G401 (cell line): ENCODE measurements at regions not wholly inside any gene's neighbourhood (a gene's known extent, or its start where the extent isn't known, plus 50 kb on each side); places are given as distances from the start of the nearest gene placed in this dataset.
A peak's percentile ranks its signal among the peaks of the same experiment; 100 is the strongest.

Experiments
- DNase-seq: peaks from one replicate; pipeline ENCODE4 v3.0.0-alpha.2; 2015; ENCODE audit warnings: low spot score
- in situ Hi-C: cut with HindIII; loops from 2 replicates; pipeline ENCODE4 v1.10.0; 2016; ENCODE audit warnings: low sequenced_read_pairs, mixed read lengths

DNA sequence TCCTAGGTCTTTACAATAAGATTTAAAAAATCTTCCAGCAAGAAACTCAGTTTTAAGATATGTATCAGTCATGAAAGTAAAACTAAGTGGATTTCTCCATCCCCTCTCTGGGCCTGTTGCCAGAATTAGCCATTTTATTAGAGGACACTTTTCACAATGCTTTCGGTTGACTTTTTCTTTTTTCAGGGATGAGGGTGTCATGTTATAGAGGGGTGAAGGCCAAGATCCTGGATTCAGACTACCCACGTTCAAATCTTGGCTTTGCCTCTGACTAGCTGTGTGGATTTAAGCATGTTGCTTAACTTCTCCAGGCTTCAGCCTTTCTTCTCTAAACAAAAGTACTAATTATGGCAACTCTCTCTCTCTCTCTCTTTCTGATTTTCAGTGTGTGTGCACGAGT lies 111.7 kb upstream of the COX10 start:
- DNase-seq = no peak
- in situ Hi-C loops = no loop called here

DNA sequence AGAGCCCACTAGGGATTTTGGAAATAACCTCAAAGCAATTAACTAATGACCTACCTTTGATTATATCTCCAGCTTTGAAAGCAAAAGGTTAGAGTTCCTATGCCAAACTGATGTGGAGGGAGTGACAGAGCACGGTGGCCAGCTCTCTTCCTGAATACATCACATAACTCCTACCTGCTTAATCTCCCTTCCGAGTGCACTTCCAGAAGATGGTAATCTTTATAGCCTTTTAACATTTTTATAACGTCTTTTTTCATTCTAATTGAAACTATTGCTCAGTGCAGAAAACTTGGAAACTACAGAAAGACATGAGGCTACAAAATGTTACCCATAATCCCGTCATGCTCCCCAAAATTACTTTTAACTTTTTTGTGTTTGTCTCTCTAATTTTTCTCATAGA lies 110.5 kb upstream of the COX10 start:
- no peak for DNase-seq
- in situ Hi-C loops = no loop called here

DNA sequence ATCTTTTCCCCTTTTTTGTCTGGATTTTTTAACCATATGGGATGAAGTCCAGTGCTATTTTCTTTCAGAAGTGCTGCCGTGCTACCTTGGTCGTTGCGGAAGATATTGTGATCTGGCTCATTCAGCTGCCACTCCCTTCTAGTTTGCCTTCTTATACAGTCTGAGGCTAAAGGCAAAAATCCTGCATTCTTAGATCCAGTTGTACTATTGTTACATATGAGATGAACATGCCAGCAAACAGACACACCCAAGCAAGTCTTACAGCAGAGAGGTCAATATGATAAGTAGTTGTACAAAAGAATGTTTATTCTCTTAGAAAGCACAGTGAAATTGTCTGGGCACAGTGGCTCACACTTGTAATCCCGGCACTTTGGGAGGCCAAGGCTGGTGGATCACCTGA lies 108.0 kb upstream of the COX10 start:
- no peak for DNase-seq
- in situ Hi-C loops = no loop called here

DNA sequence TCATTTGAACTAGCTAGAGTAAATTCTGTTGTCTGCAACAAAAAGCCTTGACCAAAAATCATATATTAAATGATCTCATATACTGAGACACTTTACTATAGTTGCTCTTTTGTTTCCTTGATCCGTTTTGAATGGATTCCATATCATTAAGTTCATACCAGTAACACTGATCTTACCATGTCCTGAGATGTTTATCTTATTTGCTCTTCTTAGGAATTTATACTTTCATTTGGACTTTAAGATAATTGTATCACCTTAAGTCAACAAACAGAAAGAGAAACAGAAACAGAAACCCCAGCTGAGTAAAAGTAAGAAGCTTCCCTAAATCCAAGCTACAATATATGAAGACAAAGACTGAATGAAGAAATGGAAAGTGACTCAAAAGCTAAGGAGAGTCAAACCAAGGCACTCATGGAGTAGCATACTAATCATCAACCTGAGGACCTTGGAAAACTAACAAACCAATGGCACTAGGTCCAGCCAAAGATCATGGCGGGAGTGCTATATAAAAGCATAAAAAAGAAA lies 106.5 kb upstream of the COX10 start:
- in situ Hi-C loops = no loop called here
- DNase-seq = no peak

DNA sequence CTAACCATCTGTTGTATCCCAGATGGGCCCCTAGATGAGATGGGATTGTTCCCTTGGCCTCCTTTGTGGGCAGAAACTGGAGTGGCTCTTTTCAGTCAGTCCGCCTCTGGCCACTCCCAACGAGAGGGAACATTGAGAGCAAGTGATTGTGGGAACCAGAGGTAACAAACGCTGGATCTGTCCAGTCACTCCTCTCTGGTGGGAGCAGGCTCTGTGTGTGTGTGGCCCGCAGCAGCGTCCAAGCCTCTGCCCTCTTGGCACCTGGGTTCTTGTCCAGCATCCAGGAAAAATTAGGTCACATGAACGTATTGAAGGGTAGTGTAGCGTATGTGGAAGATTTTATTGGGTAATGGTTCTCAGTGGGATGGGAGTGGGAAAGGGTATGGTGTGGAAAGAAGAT lies 101.9 kb upstream of the COX10 start:
- in situ Hi-C loops = no loop called here
- DNase-seq = peak; percentile 60

DNA sequence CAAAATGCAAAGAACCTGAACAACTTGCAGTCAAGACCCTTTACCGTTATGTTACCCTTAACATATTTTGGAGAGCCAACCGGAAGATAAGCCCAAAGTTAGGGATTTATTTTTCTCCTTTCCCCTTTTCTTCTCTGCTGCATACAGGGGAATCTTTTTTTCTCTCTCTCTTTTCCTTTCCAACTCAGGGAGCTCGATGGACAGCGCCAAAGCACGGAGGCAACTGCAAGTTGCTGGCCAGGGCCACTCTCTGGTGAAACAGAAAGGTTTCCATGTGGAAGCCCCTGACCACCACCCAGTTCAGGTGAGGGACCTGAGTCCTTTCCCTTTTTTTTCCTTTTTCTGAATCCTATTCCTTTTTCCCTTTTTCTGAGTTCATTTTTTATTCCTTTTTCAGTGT lies 98.8 kb upstream of the COX10 start:
- no peak for DNase-seq
- in situ Hi-C loops = no loop called here

DNA sequence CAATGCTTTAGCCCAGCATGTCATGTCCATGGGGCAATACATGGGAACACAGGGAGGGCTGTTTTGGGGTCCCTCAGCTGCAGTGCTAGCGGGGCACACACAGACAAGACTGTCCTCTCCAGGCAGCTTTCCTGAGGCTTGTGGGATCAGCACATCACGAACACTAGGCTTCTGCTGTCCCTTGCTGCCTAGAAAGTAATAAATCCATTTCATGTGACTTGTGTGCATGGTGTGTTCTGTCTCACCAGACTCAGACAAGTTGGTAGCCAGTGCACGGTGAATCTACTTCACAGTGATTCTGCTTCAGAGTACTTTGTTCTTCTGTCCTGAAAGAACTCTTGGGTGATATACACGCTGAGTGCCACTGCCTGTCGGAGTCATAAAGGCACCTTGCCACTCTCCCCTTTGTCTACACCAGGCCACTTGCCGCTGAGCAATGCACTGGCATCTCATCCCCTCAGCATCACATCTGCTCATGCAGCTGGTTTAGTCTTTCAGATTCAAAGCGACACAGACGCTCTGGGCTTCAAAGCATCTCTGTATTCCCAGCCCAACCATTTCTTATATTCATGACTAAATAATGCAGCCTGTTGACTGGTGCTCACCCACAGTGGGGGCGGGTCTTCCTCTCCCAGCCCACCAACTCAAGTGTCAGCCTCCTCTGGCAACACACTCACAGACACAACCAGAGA lies 95.2 kb upstream of the COX10 start:
- no peak for DNase-seq
- in situ Hi-C loops = no loop called here

DNA sequence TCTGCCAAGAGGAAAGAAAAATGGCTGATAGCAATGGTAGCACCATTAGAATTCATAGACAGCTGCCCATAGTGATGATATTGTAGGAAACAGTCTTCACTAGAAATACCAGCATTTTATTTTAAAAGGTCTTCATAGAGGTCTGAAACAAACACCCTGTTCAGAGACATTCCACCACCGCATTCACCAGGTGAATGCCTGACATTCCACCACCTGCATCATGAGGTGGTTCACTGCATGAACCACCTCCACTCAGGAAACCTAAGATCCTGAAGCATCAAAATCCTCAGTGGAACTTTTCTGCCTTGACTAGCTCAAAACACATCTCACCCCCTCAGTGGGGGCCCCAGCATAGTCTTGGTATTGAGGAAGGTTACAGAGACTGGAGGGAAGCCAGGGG lies 91.5 kb upstream of the COX10 start:
- DNase-seq = no peak
- in situ Hi-C loops = no loop called here

DNA sequence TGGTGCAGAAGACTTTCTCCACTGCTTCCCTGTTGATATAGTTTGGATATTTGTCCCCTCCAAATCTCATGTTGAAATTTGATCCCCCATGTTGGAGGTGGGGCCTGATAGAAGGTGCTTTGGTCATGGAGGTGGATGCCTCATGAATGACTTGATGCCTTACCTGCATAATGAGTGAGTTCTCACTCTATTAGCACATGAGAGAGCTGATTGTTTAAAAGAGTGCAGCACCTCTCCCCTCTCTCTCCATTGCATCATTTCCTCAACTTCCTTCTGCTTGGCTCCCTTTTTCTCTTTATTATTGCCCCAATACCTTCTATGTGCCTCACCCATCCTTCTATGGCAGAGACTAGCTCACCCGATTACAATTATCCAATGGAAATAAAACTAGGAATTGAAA lies 90.8 kb upstream of the COX10 start:
- no peak for DNase-seq
- in situ Hi-C loops = no loop called here

DNA sequence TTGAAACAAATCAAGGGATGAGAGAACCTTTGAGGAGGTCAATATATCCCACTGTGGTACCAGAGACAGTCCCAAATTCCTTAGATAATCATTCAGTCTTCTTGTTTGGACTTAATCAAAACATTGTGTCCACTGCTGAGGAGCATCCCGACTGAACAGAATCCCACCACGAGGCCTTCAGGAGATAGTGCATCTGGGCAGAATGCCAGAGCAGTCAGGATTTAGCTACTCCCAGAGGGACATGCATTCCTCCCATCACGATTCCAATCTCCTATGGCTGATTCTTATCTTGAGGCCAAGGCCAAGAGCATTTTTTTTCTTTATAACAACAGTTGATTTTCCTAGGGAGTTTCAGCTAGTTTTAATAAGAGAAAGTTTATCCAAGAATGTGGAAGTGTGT lies 87.4 kb upstream of the COX10 start:
- in situ Hi-C loops = no loop called here
- DNase-seq = no peak

DNA sequence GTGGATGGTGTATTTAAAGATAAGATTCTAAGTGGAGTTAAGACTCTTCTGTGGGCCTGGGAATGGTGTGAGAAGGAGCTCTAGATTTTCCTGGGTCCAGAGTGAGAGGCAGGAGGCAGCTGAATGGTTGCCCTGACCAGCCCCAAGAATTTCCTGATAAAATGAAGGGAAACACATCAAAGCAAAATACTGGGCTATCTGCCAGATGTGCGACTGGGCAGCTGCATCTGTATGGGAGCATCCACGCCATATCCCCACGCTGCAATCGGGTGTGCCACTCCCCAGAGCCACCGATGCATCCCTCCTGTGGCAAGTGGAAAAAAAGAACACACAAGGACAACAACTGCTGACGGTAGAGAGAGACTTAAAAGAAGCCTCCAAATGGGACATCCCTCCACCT lies 84.3 kb upstream of the COX10 start:
- in situ Hi-C loops = no loop called here
- no peak for DNase-seq

DNA sequence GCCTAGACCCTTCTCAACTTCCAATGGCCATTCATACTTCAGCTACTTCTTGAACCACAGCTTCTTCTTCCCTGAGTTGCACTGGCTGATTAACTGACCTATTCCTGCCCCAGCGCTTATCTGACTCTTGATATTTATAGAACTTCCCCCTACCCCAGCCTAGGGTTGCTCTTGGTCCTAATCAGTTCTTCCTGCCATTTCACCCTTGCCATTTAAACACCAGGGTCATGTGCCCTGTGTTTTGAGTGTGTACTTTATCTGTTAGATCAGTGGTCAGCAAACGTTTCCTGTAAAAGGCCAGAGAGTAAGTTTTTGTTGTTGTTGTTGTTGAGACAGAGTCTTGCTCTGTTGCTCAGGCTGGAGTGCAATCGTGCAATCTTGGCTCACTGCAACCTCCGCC lies 82.4 kb upstream of the COX10 start:
- in situ Hi-C loops = no loop called here
- no peak for DNase-seq

DNA sequence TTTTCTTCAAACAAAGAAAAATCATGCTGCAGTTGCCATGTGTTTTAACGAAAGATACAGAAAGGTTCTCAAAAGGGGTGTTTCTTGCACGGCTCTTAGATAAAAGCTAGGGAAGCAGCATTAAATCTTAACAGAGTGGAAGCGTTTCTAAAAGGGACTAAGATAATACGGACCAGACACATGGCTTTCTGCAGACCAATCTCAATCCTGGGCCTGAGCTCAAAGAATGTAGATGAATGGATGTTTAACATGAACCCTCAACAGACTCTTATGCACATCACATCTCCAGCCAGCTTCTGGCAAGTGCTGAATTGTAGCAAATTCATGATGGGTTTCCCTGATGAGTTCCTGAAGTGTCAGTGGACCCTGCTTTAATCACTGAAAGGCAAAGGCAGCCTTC lies 80.2 kb upstream of the COX10 start:
- no peak for DNase-seq
- in situ Hi-C loops = no loop called here

DNA sequence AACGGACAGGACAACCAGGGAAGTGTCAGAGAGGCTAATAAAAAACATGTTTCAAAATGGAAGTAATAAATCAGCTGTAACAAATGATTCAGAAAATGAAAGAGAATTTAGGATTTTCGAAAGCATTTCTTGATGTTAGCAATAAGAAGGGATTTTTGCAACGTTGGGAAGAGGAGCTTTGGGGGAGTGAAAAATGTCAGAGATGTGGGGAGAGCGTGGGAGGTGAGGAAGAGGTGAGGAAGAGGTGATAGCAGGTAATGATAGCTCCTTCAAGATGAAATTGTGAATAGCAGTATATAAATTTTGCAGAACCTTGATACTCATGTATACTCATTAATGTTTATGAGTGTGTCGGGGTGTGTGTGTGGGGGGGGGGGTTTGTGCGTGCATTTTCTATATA lies 76.2 kb upstream of the COX10 start:
- in situ Hi-C loops = no loop called here
- DNase-seq = no peak

DNA sequence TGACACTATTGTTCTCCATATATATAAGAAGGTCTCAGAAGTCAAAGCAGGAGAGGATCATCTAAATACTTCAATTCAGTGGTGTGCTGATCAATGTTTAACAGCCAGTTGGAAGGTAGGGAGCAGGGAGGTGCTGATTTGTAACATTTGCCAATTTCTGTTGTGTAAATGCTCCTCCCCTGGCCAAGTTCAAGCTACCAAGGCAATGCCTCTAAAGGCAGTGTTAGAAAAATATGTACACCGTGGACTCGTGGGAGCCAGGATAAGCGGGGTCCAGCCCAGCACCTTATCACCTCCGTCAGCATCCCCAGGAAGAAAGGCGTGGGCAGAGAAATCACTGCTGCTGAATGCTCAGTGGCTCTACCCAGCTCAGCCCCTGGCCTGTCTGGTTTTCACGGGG lies 75.3 kb upstream of the COX10 start:
- DNase-seq = no peak
- in situ Hi-C loops = no loop called here

DNA sequence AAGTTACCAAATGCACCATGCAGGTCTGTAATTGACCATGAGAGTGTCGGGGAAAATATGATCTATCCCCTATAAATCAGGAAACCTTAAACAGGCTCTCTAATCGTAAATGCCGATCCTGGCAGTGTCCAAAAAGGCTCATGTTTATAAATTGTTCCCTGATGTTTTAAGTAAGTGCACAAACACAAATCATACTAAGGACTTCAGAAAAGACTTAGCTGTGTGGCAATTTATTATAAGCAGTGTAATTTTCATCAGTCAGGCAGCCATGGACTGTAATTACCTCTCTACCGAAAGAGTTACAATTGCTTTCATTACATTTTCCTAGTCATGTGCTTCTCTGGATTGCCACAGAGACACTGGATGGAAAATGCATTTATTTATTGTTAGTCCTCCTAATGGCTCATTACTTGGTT lies 73.4 kb upstream of the COX10 start:
- in situ Hi-C loops = no loop called here

DNA sequence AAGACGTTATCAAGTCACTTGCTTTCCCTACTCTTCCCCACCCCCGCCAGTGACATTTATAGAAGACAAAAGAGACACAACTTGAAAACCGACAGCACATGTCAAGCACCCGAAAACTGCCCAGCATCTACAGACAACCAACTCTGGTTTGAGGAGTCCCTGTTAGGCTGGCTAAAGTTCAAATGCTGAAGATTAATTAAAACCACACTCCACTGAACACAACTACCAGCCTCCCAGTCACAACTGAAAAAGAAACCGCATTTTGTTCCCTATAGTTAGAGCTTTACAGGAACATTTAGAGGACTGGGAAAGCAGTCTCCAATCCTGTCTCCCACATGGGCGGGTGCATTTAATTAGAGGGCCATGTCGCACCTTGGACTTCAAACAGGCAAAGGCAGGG lies 73.0 kb upstream of the COX10 start:
- no peak for DNase-seq
- in situ Hi-C loops = no loop called here

More for the DNA sequence above, 73.4 kb upstream of the COX10 start:
- no peak for DNase-seq

DNA sequence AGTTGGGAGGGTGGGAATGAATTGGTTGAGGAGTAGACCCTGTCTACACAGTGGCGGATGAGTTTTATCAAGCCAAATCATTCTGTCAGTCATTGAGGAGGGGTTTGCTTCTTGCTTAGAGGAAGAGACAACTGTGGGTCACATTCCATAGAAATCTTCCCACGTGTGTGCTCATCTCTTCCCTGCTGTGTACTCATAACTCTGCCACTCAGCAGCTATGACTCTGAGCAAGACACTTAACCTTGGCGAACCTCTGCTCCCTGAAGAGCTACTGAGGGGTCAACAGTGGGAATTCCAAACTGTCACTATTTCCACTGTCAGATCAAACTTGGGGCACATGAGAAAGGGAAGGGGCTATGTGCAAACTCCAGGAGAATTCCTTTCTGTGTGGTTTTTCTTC lies 72.6 kb upstream of the COX10 start:
- DNase-seq = no peak
- in situ Hi-C loops = no loop called here

DNA sequence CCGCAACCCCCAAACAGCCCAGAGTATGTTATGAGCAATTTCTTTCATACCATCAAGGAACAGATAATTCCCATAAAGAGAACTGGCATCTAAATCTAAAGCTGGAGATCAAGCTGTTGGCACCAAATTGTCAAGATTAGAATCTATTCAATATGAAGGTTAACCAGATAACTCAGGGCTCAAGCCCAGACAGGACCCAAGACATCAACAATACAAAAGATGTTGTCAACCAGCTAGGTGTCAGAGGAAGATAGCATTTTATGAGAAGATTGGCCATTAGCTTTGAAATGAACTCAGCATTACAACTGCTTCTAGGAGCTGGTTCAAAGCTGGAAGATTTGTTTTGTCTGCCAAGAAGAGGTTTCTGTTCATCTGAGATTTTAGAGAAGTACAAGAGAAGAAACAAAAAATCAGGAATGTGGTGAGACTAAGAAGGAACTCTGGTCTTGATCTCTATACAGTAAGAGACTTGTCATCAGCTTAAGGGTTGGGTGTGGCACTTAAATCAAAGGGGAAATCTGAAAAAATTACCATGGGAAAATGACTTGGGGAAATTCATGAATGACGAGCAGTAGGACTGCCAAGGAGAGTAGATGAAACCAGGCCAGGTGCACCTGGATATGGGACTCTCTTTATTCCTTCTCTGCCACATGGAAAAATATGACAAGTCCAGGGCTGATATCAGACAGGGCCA lies 64.2 kb upstream of the COX10 start:
- no peak for DNase-seq
- in situ Hi-C loops = no loop called here

DNA sequence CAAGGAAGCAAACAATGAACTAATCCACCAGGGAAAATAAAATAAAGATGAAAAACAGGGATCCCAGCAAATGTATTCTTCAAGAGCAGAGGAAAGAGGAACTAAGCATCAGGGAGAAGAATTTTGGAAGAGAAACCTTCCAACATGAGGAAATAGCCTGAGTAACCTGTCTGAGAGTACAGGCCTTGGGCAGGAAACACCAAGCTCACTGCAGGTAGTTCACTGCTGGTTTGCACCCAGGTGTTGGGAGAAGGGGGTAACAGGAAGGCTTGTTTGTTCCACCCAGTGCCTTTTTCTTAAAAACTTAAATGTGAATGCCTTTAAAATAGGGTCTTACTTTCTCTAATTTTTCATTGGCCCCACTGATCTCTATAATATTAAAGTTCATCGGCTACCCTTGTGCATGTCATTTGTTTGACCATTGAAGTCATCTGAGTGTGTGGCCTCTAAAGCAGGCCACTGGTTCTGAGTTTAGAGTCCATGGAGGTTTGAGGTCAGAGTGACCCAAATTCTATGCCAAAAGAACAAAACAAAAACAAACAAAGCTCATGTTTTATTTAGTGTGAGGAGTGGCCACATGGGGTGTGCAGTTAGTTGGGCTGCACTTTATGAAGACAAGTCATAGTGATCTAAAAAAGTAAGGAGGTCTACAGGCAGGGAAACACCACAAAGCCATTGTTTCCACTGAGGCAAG lies 62.9 kb upstream of the COX10 start:
- in situ Hi-C loops = no loop called here

More for the DNA sequence above, 62.9 kb upstream of the COX10 start:
- DNase-seq = no peak
